GM23338 (cell line): ENCODE measurements at regions not wholly inside any gene's neighbourhood (a gene's known extent, or its start where the extent isn't known, plus 50 kb on each side); places are given as distances from the start of the nearest gene placed in this dataset.
"Not testable (repeated sequence)": the region's sequence is repeated elsewhere in the genome, so short reads cannot be mapped to it uniquely, and the experiment has no call there.

Experiments
- ATAC-seq: fragments of 200-7000 bp; cut with Tn5 transposase; 3 replicates; pipeline ENCODE4 v1.9.1; 2020
- DNase-seq: peaks from one replicate; pipeline ENCODE4 v3.0.0-alpha.2; 2015; ENCODE audit warnings: low spot score
- H2AFZ ChIP-seq: fragments of 200-600 bp; sonication (generic); 2 replicates; pipeline ENCODE4 v1.8.0; 2016; ENCODE audit warnings: antibody characterized with exemption, mild to moderate bottlenecking, moderate library complexity
- H3F3A ChIP-seq: fragments of 200-600 bp; sonication (generic); replicated peaks from 2 replicates; pipeline ENCODE4 v1.8.0; 2017; ENCODE audit warnings: antibody characterized with exemption, mixed run types, low read depth
- H3K27ac ChIP-seq: fragments of 200-600 bp; sonication (generic); 2 replicates; pipeline ENCODE4 v1.6.1; 2016; ENCODE audit warnings: low read depth
- H3K27me3 ChIP-seq: fragments of 200-600 bp; sonication (generic); 2 replicates; pipeline ENCODE4 v1.8.0; 2016; ENCODE audit warnings: mild to moderate bottlenecking, mixed run types, moderate library complexity; ENCODE audit not compliant: insufficient read depth
- H3K36me3 ChIP-seq: fragments of 200-600 bp; sonication (generic); 2 replicates; pipeline ENCODE4 v1.8.0; 2016; ENCODE audit warnings: mild to moderate bottlenecking; ENCODE audit not compliant: insufficient read depth
- H3K4me1 ChIP-seq: fragments of 200-600 bp; sonication (generic); 2 replicates; pipeline ENCODE4 v1.8.0; 2016; ENCODE audit warnings: mild to moderate bottlenecking, moderate library complexity; ENCODE audit not compliant: insufficient read depth
- H3K4me2 ChIP-seq: fragments of 200-600 bp; sonication (generic); 2 replicates; pipeline ENCODE4 v1.7.1; 2017; ENCODE audit warnings: mixed run types
- H3K4me3 ChIP-seq: fragments of 200-600 bp; sonication (generic); 2 replicates; pipeline ENCODE4 v1.6.1; 2016; ENCODE audit warnings: mixed run types
- H3K79me2 ChIP-seq: fragments of 200-600 bp; sonication (generic); replicated peaks from 2 replicates; pipeline ENCODE4 v1.8.0; 2017; ENCODE audit warnings: mild to moderate bottlenecking; ENCODE audit not compliant: insufficient read depth
- H3K9me2 ChIP-seq: fragments of 200-600 bp; sonication (generic); 2 replicates; pipeline ENCODE4 v1.8.0; 2017; ENCODE audit not compliant: insufficient read depth
- H4K20me1 ChIP-seq: fragments of 200-600 bp; sonication (generic); replicated peaks from 2 replicates; pipeline ENCODE4 v1.8.0; 2017; ENCODE audit warnings: mild to moderate bottlenecking; ENCODE audit not compliant: insufficient read depth
- H3K27ac Mint-ChIP-seq: 2 replicates; pipeline ENCODE4 v1.8.0; 2020; ENCODE audit warnings: inconsistent platforms, mild to moderate bottlenecking, moderate library complexity, mixed read lengths
- H3K27me3 Mint-ChIP-seq: 3 replicates; pipeline ENCODE4 v1.8.0; 2022; ENCODE audit warnings: low read depth, mild to moderate bottlenecking, moderate library complexity, mixed read lengths, inconsistent platforms; ENCODE audit not compliant: insufficient read depth, poor library complexity
- H3K36me3 Mint-ChIP-seq: 3 replicates; pipeline ENCODE4 v1.8.0; 2021; ENCODE audit warnings: low read depth, mild to moderate bottlenecking, inconsistent platforms, moderate library complexity, mixed read lengths
- H3K4me1 Mint-ChIP-seq: 3 replicates; pipeline ENCODE4 v1.8.0; 2020; ENCODE audit warnings: mild to moderate bottlenecking, inconsistent platforms, mixed read lengths
- H3K4me3 Mint-ChIP-seq: 3 replicates; pipeline ENCODE4 v1.8.0; 2021; ENCODE audit warnings: moderate library complexity, mild to moderate bottlenecking, inconsistent platforms, mixed read lengths
- H3K9me3 Mint-ChIP-seq: 3 replicates; pipeline ENCODE4 v1.8.0; 2020; ENCODE audit warnings: moderate library complexity, mild to moderate bottlenecking, inconsistent platforms, mixed read lengths
- TF ChIP-seq, protein P1 (sequence below): fragments of 250-450 bp; sonication (Bioruptor Pico); IDR thresholded peaks from 2 replicates; pipeline ENCODE4 v1.5.0; 2020; ENCODE audit warnings: mild to moderate bottlenecking, moderate library complexity
- TF ChIP-seq, protein P2 (sequence below): IDR thresholded peaks from one replicate; pipeline ENCODE4 v1.6.1; 2018; ENCODE audit warnings: antibody characterized with exemption; ENCODE audit not compliant: unreplicated experiment
- TF ChIP-seq, protein P3 (sequence below), 2 experiments: fragments of 200-600 bp in 1 of 2; sonication (generic) in 1 of 2; conservative IDR thresholded peaks; 2 replicates each; pipeline versions ENCODE4 v1.5.1 to v1.6.1; 2016 to 2017; ENCODE audit warnings: antibody characterized with exemption in 2 of 2, low read depth in 2 of 2, mild to moderate bottlenecking in 2 of 2, moderate library complexity in 1 of 2

DNA sequence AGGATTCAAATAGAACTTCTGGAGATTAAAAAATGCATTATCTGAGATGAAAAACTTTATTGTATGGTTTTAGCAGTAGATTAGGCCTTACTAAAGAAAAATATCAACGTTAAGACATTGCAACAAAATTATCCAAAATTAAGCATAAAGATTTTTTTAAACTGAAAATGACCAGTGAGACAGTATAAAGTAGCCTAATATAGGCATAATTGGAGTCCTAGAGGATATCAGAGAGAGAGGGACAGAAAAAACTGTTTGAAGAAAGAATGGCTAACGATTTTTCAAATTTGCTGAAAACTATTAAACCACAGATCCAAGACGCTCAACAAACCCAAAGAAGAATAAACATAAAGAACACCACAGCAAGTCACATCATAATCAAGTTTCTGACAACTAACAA is 149.5 kb upstream of the LMNTD1 start (continued):
- TF ChIP-seq, protein P1, sequence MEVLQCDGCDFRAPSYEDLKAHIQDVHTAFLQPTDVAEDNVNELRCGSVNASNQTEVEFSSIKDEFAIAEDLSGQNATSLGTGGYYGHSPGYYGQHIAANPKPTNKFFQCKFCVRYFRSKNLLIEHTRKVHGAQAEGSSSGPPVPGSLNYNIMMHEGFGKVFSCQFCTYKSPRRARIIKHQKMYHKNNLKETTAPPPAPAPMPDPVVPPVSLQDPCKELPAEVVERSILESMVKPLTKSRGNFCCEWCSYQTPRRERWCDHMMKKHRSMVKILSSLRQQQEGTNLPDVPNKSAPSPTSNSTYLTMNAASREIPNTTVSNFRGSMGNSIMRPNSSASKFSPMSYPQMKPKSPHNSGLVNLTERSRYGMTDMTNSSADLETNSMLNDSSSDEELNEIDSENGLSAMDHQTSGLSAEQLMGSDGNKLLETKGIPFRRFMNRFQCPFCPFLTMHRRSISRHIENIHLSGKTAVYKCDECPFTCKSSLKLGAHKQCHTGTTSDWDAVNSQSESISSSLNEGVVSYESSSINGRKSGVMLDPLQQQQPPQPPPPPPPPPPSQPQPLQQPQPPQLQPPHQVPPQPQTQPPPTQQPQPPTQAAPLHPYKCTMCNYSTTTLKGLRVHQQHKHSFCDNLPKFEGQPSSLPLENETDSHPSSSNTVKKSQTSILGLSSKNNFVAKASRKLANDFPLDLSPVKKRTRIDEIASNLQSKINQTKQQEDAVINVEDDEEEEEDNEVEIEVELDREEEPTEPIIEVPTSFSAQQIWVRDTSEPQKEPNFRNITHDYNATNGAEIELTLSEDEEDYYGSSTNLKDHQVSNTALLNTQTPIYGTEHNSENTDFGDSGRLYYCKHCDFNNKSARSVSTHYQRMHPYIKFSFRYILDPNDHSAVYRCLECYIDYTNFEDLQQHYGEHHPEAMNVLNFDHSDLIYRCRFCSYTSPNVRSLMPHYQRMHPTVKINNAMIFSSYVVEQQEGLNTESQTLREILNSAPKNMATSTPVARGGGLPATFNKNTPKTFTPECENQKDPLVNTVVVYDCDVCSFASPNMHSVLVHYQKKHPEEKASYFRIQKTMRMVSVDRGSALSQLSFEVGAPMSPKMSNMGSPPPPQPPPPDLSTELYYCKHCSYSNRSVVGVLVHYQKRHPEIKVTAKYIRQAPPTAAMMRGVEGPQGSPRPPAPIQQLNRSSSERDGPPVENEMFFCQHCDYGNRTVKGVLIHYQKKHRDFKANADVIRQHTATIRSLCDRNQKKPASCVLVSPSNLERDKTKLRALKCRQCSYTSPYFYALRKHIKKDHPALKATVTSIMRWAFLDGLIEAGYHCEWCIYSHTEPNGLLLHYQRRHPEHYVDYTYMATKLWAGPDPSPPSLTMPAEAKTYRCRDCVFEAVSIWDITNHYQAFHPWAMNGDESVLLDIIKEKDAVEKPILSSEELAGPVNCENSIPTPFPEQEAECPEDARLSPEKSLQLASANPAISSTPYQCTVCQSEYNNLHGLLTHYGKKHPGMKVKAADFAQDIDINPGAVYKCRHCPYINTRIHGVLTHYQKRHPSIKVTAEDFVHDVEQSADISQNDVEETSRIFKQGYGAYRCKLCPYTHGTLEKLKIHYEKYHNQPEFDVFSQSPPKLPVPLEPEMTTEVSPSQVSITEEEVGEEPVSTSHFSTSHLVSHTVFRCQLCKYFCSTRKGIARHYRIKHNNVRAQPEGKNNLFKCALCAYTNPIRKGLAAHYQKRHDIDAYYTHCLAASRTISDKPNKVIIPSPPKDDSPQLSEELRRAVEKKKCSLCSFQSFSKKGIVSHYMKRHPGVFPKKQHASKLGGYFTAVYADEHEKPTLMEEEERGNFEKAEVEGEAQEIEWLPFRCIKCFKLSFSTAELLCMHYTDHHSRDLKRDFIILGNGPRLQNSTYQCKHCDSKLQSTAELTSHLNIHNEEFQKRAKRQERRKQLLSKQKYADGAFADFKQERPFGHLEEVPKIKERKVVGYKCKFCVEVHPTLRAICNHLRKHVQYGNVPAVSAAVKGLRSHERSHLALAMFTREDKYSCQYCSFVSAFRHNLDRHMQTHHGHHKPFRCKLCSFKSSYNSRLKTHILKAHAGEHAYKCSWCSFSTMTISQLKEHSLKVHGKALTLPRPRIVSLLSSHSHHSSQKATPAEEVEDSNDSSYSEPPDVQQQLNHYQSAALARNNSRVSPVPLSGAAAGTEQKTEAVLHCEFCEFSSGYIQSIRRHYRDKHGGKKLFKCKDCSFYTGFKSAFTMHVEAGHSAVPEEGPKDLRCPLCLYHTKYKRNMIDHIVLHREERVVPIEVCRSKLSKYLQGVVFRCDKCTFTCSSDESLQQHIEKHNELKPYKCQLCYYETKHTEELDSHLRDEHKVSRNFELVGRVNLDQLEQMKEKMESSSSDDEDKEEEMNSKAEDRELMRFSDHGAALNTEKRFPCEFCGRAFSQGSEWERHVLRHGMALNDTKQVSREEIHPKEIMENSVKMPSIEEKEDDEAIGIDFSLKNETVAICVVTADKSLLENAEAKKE (CRISPR knock-in tag) = no peak

DNA sequence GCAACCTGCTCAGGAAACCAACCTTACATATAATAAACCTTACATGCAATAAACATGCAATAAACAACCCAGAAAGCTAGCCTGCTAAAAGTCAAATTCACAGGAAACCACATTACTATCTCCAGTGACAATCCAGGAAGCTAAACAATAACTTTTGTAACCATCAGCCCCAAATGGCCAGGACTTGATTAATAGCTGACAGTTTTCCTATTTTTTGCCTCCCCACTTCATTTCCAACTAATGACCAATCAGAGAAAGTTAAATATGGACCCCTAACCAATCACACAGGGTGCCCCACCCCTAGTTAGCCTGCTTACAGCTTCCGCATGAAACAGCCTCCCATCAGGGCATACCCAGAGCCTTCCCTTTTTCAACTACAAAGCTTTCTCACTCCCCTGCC is 152.2 kb upstream of the LMNTD1 start:
- Histone ChIP-seq H2AFZ (no peak overlapping the region), H3K4me3 (no peak overlapping the region)
- H3K9me3 Mint-ChIP-seq = peaks cover 38% of the 10 kb centered on the region

DNA sequence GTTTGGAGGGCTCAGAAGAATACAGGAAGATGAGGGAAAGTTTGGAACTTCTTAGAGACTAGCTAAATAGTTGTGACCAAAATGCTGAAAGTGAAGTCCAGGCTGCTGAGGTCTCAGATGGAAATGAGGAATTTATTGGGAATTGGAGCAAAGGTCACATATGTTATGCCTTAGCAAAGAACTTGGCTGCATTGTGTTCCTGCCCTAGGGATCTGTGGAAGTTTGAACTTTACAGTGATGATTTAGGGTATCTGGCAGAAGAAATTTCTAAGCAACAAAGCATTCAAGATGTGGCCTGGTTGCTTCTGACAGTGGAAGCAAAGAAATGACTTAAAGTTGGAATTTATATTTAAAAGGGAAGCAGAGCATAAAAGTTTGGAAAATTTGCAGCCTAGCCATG is 153.6 kb upstream of the LMNTD1 start:
- H3K9me2 ChIP-seq, H2AFZ ChIP-seq, H3K27ac ChIP-seq, H3K4me3 Mint-ChIP-seq, H3K27me3 ChIP-seq, H3K4me1 ChIP-seq, H3K4me3 ChIP-seq, ATAC-seq, H3F3A ChIP-seq, H3K4me1 Mint-ChIP-seq, H3K4me2 ChIP-seq, H4K20me1 ChIP-seq, H3K27me3 Mint-ChIP-seq, H3K27ac Mint-ChIP-seq, DNase-seq, H3K79me2 ChIP-seq: not testable (repeated sequence)
- H3K36me3 Mint-ChIP-seq = peaks cover 35% of the 10 kb centered on the region
- H3K36me3 ChIP-seq = peaks cover 13% of the 10 kb centered on the region; the same call in 1 of the 2 replicates
- H3K9me3 Mint-ChIP-seq = peaks cover 50% of the 10 kb centered on the region

More for the DNA sequence above, 152.2 kb upstream of the LMNTD1 start:
- Mint-ChIP-seq H3K4me3 (no peak overlapping the region), H3K4me1 (no peaks in the 10 kb centered on the region), H3K36me3 (peaks cover 23% of the 10 kb centered on the region), H3K27ac (no peak overlapping the region), H3K27me3 (peaks cover 9% of the 10 kb centered on the region)
- no peak overlapping the region for H3K27ac ChIP-seq
- H4K20me1 ChIP-seq = no peaks in the 10 kb centered on the region
- DNase-seq (no peak), ATAC-seq (no peak)
- TF ChIP-seq, protein P2, sequence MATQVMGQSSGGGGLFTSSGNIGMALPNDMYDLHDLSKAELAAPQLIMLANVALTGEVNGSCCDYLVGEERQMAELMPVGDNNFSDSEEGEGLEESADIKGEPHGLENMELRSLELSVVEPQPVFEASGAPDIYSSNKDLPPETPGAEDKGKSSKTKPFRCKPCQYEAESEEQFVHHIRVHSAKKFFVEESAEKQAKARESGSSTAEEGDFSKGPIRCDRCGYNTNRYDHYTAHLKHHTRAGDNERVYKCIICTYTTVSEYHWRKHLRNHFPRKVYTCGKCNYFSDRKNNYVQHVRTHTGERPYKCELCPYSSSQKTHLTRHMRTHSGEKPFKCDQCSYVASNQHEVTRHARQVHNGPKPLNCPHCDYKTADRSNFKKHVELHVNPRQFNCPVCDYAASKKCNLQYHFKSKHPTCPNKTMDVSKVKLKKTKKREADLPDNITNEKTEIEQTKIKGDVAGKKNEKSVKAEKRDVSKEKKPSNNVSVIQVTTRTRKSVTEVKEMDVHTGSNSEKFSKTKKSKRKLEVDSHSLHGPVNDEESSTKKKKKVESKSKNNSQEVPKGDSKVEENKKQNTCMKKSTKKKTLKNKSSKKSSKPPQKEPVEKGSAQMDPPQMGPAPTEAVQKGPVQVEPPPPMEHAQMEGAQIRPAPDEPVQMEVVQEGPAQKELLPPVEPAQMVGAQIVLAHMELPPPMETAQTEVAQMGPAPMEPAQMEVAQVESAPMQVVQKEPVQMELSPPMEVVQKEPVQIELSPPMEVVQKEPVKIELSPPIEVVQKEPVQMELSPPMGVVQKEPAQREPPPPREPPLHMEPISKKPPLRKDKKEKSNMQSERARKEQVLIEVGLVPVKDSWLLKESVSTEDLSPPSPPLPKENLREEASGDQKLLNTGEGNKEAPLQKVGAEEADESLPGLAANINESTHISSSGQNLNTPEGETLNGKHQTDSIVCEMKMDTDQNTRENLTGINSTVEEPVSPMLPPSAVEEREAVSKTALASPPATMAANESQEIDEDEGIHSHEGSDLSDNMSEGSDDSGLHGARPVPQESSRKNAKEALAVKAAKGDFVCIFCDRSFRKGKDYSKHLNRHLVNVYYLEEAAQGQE = no peak
- TF ChIP-seq, protein P3, sequence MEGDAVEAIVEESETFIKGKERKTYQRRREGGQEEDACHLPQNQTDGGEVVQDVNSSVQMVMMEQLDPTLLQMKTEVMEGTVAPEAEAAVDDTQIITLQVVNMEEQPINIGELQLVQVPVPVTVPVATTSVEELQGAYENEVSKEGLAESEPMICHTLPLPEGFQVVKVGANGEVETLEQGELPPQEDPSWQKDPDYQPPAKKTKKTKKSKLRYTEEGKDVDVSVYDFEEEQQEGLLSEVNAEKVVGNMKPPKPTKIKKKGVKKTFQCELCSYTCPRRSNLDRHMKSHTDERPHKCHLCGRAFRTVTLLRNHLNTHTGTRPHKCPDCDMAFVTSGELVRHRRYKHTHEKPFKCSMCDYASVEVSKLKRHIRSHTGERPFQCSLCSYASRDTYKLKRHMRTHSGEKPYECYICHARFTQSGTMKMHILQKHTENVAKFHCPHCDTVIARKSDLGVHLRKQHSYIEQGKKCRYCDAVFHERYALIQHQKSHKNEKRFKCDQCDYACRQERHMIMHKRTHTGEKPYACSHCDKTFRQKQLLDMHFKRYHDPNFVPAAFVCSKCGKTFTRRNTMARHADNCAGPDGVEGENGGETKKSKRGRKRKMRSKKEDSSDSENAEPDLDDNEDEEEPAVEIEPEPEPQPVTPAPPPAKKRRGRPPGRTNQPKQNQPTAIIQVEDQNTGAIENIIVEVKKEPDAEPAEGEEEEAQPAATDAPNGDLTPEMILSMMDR (conservative IDR thresholded peaks at IDR 0.05; ENCODE audit: low read depth in 2 of 2) = no peak
- H3K27me3 ChIP-seq = no peaks in the 10 kb centered on the region
- peaks cover 7% of the 10 kb centered on the region for H3K9me2 ChIP-seq
- H3K36me3 ChIP-seq = peaks cover 2% of the 10 kb centered on the region; the same call in 1 of the 2 replicates
- no peaks in the 10 kb centered on the region for H3F3A ChIP-seq
- no peaks in the 10 kb centered on the region for H3K4me1 ChIP-seq
- H3K79me2 ChIP-seq = no peaks in the 10 kb centered on the region
- no peak overlapping the region for H3K4me2 ChIP-seq
